GM20000 (cell line): ENCODE measurements at regions not wholly inside any gene's neighbourhood (a gene's known extent, or its start where the extent isn't known, plus 50 kb on each side); places are given as distances from the start of the nearest gene placed in this dataset.

Experiments used
- DNase-seq: peaks from one replicate; pipeline ENCODE4 v3.0.0; 2012; ENCODE audit warnings: low spot score
- TF ChIP-seq, protein P1 (sequence below): IDR thresholded peaks from 2 replicates; pipeline ENCODE4 v1.5.1; 2012; ENCODE audit warnings: mild to moderate bottlenecking, control low read depth; ENCODE audit errors: extremely low read depth, missing control alignments

GRCh38 chr5:88486431-88486830 lies 217.8 kb upstream of the TMEM161B start:
- no peak for DNase-seq
- TF ChIP-seq, protein P1, sequence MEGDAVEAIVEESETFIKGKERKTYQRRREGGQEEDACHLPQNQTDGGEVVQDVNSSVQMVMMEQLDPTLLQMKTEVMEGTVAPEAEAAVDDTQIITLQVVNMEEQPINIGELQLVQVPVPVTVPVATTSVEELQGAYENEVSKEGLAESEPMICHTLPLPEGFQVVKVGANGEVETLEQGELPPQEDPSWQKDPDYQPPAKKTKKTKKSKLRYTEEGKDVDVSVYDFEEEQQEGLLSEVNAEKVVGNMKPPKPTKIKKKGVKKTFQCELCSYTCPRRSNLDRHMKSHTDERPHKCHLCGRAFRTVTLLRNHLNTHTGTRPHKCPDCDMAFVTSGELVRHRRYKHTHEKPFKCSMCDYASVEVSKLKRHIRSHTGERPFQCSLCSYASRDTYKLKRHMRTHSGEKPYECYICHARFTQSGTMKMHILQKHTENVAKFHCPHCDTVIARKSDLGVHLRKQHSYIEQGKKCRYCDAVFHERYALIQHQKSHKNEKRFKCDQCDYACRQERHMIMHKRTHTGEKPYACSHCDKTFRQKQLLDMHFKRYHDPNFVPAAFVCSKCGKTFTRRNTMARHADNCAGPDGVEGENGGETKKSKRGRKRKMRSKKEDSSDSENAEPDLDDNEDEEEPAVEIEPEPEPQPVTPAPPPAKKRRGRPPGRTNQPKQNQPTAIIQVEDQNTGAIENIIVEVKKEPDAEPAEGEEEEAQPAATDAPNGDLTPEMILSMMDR: no peak

DNA sequence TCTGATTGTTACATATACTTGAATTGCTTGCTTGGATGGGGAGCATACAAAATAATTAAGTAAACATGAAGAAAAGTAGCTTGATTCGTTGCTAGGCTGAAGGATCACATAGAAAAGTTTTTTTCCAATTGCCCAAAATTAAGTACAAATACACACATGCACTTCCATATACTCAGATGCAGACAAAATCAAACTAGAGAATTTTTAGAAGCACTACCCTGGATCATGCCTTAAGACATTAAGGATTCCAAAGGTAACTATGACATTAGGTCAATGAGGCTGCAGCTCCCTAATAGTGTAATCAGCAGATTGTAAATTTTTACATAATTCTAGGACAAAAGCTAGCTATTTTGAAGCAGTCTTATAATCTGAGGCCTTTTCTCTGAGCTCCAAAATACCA lies 216.9 kb upstream of the TMEM161B start:
- TF ChIP-seq, protein P1: no peak
- no peak for DNase-seq

DNA sequence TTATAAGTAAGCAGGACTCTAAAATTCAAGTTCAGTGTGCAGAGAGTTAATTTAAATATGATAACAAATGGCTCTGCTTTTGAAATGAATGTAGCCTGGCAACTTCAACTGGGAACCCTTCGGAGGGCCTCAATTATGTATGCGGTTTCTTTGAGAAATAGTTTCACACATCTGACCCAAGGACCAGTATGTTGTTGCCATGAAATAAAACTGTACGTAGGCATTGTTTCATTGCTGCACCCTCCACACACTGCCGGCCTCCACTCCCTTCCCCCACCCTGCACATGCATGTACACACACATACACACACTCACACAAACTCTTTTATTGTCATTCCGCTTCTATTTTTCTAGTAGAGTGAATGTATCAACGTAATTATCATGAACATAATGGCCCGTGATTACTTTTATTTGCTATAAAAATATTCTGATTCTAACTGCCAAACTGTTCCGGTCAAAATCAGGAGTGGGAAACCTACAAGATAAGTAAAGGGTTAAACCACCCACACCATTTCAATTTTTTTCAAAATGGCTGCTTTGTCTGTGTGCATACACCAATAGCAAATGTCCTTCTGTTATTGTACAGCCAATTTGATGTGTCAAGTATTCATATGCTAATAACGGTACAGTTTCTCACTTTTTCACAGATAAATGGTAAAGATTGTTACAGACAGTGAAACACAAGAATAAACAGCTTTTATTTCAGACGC lies 215.5 kb upstream of the TMEM161B start:
- TF ChIP-seq, protein P1: no peak
- DNase-seq: no peak

DNA sequence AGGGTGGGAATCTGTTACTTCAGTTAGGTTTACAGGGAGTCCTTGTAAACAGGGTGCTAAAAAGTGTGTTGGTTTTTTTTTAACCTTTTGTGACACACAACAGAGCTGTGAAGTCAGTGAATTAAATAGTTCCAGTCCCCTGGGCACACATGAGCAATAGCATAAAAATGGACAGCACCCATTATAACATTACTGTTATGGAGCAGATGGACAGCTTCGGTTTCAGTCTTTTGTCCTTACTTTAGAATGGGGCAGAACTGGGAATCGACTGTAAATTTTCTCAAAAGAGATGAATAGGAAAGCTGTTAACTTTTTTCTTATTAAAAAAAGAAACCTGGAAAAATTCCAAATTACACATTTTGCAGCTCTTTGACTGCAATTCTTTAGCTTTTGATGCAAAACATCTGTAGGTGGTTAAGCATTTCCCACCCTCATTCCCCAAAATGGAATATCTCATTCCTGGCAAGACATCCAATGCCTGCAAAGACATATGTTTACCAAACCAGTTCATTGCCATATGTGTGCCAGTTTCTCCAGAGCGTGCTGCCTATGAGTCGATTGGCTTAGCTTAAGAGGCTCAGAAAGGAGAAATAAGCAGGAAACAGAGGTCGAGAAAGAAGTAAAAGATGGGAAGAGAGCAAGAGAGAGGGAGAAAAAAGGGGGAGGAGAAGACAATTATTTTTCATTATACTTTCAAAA lies 212.3 kb upstream of the TMEM161B start:
- TF ChIP-seq, protein P1: no peak
- DNase-seq: no peak

DNA sequence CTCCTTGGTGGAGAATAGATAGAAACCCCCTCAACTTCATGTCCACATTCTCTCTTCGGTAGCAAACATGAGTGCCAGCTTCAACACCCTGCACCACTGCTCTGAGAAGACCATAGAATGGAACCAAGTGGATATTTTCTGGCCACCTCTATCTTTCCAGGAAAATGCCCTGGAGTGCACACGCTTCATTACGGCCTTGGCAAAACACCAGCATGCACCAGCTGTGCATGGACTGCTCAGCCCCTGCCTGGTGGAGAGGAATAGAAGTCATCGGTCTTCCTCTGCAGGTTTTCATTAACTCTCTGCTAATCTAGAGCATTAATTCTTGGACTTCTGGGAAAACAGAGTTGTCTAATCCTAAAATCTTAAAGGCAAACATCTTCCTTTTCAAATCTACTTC lies 211.6 kb upstream of the TMEM161B start:
- TF ChIP-seq, protein P1: no peak
- no peak for DNase-seq

DNA sequence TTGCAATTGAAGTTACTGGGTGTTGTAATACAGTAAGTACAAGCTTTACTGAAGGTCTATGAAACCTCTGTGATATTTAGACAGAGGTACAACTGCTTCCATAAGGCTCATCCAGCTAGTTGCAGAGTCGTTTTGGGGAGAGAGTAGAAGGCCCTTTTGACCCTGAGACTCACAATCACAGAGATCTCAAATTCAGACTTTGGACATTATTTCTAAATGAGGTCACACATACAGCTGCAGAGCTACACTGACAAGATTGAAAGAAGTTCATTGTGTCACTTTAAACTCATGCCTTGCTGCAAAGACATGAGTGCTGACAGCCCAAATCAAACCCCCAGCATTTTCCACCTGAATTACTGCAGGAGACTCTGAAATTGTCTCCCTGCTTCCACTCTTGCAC lies 205.9 kb upstream of the TMEM161B start:
- DNase-seq: no peak
- TF ChIP-seq, protein P1: no peak

GRCh38 chr5:88470745-88471144 lies 202.1 kb upstream of the TMEM161B start:
- TF ChIP-seq, protein P1: no peak
- DNase-seq: no peak
